ENCODE measurements at regions not wholly inside any gene's neighbourhood (a gene's known extent, or its start where the extent isn't known, plus 50 kb on each side); places are given as distances from the start of the nearest gene placed in this dataset.

DNA sequence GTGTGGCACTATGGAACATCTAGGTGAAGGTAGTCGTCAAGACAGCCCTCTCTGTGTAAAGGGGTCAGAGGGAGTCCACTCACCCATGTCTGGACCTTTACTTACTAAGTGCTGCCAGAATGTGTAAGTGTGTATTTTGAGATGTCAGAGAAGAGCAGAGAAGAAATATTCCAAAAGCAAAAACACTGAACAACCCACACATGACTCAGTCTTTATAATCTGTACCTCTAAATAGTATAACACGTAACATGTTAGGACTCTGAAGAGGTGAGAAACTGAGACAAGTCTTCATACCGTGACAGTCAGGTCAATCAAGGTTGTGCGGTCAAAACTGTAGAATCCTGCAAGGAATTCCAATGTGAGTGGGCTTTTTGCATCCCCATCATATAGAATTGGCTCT lies 555.2 kb downstream of the LMO4 start:
- in situ Hi-C loops (cut with MboI; ENCODE audit: low sequenced_read_pairs, unreplicated experiment) = no loop called here
- TF ChIP-seq, protein P1, sequence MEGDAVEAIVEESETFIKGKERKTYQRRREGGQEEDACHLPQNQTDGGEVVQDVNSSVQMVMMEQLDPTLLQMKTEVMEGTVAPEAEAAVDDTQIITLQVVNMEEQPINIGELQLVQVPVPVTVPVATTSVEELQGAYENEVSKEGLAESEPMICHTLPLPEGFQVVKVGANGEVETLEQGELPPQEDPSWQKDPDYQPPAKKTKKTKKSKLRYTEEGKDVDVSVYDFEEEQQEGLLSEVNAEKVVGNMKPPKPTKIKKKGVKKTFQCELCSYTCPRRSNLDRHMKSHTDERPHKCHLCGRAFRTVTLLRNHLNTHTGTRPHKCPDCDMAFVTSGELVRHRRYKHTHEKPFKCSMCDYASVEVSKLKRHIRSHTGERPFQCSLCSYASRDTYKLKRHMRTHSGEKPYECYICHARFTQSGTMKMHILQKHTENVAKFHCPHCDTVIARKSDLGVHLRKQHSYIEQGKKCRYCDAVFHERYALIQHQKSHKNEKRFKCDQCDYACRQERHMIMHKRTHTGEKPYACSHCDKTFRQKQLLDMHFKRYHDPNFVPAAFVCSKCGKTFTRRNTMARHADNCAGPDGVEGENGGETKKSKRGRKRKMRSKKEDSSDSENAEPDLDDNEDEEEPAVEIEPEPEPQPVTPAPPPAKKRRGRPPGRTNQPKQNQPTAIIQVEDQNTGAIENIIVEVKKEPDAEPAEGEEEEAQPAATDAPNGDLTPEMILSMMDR (IDR thresholded peaks at IDR 0.05; ENCODE audit: borderline replicate concordance, control extremely low read depth, extremely low read depth, insufficient read depth, missing control alignments) = no peak
- DNase-seq (ENCODE audit: low spot score) = no peak

GRCh38 chr1:87884581-87884980 lies 555.9 kb downstream of the LMO4 start:
- in situ Hi-C loops (cut with MboI; ENCODE audit: low sequenced_read_pairs, unreplicated experiment) = no loop called here
- TF ChIP-seq, protein P1 (IDR thresholded peaks at IDR 0.05; ENCODE audit: borderline replicate concordance, control extremely low read depth, extremely low read depth, insufficient read depth, missing control alignments) = no peak
- DNase-seq (ENCODE audit: low spot score) = no peak

- DNase-seq (ENCODE audit: low spot score) = no peak
- TF ChIP-seq, protein P1 (IDR thresholded peaks at IDR 0.05; ENCODE audit: borderline replicate concordance, control extremely low read depth, extremely low read depth, insufficient read depth, missing control alignments) = no peak
- in situ Hi-C loops (cut with MboI; ENCODE audit: low sequenced_read_pairs, unreplicated experiment) = no loop called here
Measured at GRCh38 chr1:87885278-87886025, 556.8 kb downstream of the LMO4 start.

GRCh38 chr1:87887100-87887499 lies 558.4 kb downstream of the LMO4 start:
- TF ChIP-seq, protein P1 (IDR thresholded peaks at IDR 0.05; ENCODE audit: borderline replicate concordance, control extremely low read depth, extremely low read depth, insufficient read depth, missing control alignments) = no peak
- in situ Hi-C loops (cut with MboI; ENCODE audit: low sequenced_read_pairs, unreplicated experiment) = no loop called here
- no peak for DNase-seq (ENCODE audit: low spot score)

DNA sequence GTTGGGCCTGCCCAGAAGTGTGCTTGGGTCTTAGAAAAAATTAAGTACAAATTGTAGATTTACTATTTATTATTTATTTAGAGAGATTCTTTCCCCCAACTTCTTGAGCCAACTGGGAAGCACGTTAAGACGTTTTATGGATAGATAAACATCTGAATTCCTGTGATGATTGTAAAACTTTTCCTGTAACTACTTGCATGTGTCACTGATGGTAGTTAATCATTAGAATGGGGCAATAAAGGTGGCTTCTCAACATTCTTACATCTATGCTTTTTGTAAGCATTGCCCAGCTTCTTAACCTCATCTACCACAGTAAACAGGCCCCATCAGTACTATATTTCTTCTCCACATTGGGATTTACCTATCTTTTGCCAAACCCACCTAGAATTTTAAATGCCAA lies 559.8 kb downstream of the LMO4 start:
- no peak for DNase-seq (ENCODE audit: low spot score)
- in situ Hi-C loops (cut with MboI; ENCODE audit: low sequenced_read_pairs, unreplicated experiment) = no loop called here
- TF ChIP-seq, protein P1 (IDR thresholded peaks at IDR 0.05; ENCODE audit: borderline replicate concordance, control extremely low read depth, extremely low read depth, insufficient read depth, missing control alignments) = no peak

DNA sequence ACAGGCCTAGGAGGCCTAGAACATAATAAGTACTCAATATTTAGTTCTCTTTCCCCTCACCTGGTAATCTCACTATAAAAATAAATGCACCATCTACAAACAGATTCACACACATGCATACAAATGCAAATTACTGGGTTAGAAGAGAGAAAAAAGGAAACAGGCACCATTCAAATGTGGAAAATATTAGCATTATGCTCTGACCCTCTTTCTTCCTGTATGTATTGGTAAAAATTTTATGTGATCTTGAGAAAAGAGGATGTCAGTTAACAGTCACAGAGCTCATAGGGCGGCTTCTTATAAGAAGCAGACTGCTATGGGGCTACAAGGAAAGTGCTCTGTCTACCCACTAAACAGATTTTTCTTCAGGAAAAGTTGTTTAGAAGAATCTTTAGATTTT lies 565.4 kb downstream of the LMO4 start:
- TF ChIP-seq, protein P1 (IDR thresholded peaks at IDR 0.05; ENCODE audit: borderline replicate concordance, control extremely low read depth, extremely low read depth, insufficient read depth, missing control alignments) = no peak
- in situ Hi-C loops (cut with MboI; ENCODE audit: low sequenced_read_pairs, unreplicated experiment) = no loop called here
- no peak for DNase-seq (ENCODE audit: low spot score)
